GM21717 (cell line): ENCODE measurements at regions not wholly inside any gene's neighbourhood (a gene's known extent, or its start where the extent isn't known, plus 50 kb on each side); places are given as distances from the start of the nearest gene placed in this dataset.

Source experiments
- ATAC-seq: cut with Tn5 transposase; IDR thresholded peaks from one replicate; pipeline ENCODE4 v1.9.1; 2021; ENCODE audit warnings: mild to moderate bottlenecking, moderate library complexity; ENCODE audit not compliant: unreplicated experiment

- ATAC-seq = no peak
These were observed 307.6 kb upstream of the MYT1L start for GRCh38 chr2:2638547-2639220.

GRCh38 chr2:2636813-2637212 lies 305.7 kb upstream of the MYT1L start:
- no peak for ATAC-seq

GRCh38 chr2:2635025-2635528 lies 304.0 kb upstream of the MYT1L start:
- no peak for ATAC-seq

- ATAC-seq = no peak
These were observed 301.9 kb upstream of the MYT1L start for GRCh38 chr2:2633017-2633416.

GRCh38 chr2:2623939-2624338 lies 292.9 kb upstream of the MYT1L start:
- no peak for ATAC-seq

GRCh38 chr2:2621855-2622254 lies 290.8 kb upstream of the MYT1L start:
- ATAC-seq = no peak

- ATAC-seq = no peak
These were observed 289.5 kb upstream of the MYT1L start for GRCh38 chr2:2620604-2621003.

GRCh38 chr2:2619995-2620394 lies 288.9 kb upstream of the MYT1L start:
- no peak for ATAC-seq

GRCh38 chr2:2614452-2614851 lies 283.4 kb upstream of the MYT1L start:
- no peak for ATAC-seq

- ATAC-seq = peak; percentile 99
These were observed 282.5 kb upstream of the MYT1L start for GRCh38 chr2:2613279-2614199.

GRCh38 chr2:2610751-2611150 lies 279.7 kb upstream of the MYT1L start:
- no peak for ATAC-seq

- no peak for ATAC-seq
These were observed 269.3 kb upstream of the MYT1L start for GRCh38 chr2:2600366-2600765.

- no peak for ATAC-seq
These were observed 268.4 kb upstream of the MYT1L start for GRCh38 chr2:2599441-2599840.

GRCh38 chr2:2597712-2598111 lies 266.6 kb upstream of the MYT1L start:
- no peak for ATAC-seq

- no peak for ATAC-seq
These were observed 260.5 kb upstream of the MYT1L start for GRCh38 chr2:2591542-2591940.

- ATAC-seq = no peak
These were observed 259.9 kb upstream of the MYT1L start for GRCh38 chr2:2590841-2591541.

GRCh38 chr2:2590141-2590540 lies 259.1 kb upstream of the MYT1L start:
- ATAC-seq = no peak

GRCh38 chr2:2588777-2589176 lies 257.7 kb upstream of the MYT1L start:
- ATAC-seq = no peak

- ATAC-seq = no peak
These were observed 256.3 kb upstream of the MYT1L start for GRCh38 chr2:2587354-2587753.

- ATAC-seq = no peak
These were observed 255.9 kb upstream of the MYT1L start for GRCh38 chr2:2586931-2587330.

- ATAC-seq = no peak
These were observed 255.1 kb upstream of the MYT1L start for GRCh38 chr2:2586068-2586776.
